ENCODE measurements at regions not wholly inside any gene's neighbourhood (a gene's known extent, or its start where the extent isn't known, plus 50 kb on each side); places are given as distances from the start of the nearest gene placed in this dataset.

DNA sequence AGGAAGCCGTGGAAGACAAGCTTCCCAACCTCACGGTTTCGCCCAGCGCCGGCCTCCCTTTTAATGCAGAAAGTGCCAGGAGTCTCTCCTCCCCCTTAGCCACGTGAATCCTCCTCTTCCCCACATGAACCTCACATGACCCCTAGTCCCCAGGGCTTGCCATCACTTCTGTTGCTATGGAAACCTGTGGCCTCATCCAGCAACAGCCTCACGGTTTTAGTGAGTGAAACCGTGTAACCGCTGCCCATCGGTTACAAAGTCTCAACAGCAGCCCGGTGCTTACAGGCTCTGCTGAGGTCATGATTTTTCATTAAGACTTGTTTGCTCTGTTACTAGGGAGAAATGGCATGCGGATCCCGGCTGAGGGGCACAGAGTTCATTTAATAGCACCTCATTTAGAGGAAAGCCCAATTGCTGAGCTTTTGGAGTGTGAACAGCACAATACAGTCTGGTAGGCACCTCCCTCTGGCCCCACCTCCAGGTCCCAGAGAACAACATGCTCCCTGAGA, 143.2 kb upstream of the BACE2 start:
- TF ChIP-seq POLR2AphosphoS5 (IDR thresholded peaks at IDR 0.05) (no peak), EP300 (IDR thresholded peaks at IDR 0.05) (no peak), POLR2A (IDR thresholded peaks at IDR 0.05; ENCODE audit: low read depth) (no peak)
- TF ChIP-seq, protein P1, sequence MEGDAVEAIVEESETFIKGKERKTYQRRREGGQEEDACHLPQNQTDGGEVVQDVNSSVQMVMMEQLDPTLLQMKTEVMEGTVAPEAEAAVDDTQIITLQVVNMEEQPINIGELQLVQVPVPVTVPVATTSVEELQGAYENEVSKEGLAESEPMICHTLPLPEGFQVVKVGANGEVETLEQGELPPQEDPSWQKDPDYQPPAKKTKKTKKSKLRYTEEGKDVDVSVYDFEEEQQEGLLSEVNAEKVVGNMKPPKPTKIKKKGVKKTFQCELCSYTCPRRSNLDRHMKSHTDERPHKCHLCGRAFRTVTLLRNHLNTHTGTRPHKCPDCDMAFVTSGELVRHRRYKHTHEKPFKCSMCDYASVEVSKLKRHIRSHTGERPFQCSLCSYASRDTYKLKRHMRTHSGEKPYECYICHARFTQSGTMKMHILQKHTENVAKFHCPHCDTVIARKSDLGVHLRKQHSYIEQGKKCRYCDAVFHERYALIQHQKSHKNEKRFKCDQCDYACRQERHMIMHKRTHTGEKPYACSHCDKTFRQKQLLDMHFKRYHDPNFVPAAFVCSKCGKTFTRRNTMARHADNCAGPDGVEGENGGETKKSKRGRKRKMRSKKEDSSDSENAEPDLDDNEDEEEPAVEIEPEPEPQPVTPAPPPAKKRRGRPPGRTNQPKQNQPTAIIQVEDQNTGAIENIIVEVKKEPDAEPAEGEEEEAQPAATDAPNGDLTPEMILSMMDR (IDR thresholded peaks at IDR 0.05), result no peak
- Histone ChIP-seq H3K9me3 (peaks cover 0 to 7% (median 0%) of the 10 kb centered on the region in 4 donors), H3K27ac (replicated peaks in 1 of 4) (no peak overlapping the region), H3K36me3 (no peaks in the 10 kb centered on the region), H3K4me3 (no peak overlapping the region), H3K27me3 (peaks cover 0 to 15% (median 0%) of the 10 kb centered on the region in 4 donors), H3K4me1 (no peaks in the 10 kb centered on the region)
- 52% methylated on average over 13 of the region's 13 CpGs for WGBS
- DNase-seq (ENCODE audit: extremely low spot score), result no peak
- intact Hi-C loops (cut with DNase I), result no loop called here

DNA sequence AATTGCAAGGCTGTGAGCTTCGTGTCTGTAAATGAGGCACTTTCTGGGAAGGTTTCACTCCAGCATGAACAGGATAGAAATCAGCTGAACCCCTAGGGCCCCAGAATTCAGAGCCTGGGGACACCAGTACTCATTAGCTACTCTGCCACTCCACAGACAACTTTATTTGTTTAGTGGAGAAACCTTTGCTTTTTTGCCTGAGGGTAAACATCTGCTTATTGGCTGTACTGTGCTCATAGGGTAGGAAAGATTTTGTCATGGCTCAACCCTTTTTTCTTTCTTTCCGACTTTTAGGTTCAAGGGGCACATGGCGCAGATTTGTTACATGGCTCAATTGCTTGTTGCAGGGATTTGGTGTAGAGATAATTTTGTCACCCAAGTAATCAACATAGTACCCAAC, 138.4 kb upstream of the BACE2 start:
- intact Hi-C loops (cut with DNase I), result no loop called here
- Histone ChIP-seq H3K9me3 (peaks cover 0 to 7% (median 0%) of the 10 kb centered on the region in 4 donors), H3K27me3 (peaks cover 0 to 7% (median 0%) of the 10 kb centered on the region in 4 donors), H3K4me1 (no peaks in the 10 kb centered on the region), H3K27ac (replicated peaks in 1 of 4) (no peak overlapping the region), H3K36me3 (no peaks in the 10 kb centered on the region), H3K4me3 (no peak overlapping the region)
- WGBS, result 85% methylated on average over 3 of the region's 3 CpGs
- no peak for DNase-seq (ENCODE audit: extremely low spot score)
- no peak for TF ChIP-seq EP300 (IDR thresholded peaks at IDR 0.05)

DNA sequence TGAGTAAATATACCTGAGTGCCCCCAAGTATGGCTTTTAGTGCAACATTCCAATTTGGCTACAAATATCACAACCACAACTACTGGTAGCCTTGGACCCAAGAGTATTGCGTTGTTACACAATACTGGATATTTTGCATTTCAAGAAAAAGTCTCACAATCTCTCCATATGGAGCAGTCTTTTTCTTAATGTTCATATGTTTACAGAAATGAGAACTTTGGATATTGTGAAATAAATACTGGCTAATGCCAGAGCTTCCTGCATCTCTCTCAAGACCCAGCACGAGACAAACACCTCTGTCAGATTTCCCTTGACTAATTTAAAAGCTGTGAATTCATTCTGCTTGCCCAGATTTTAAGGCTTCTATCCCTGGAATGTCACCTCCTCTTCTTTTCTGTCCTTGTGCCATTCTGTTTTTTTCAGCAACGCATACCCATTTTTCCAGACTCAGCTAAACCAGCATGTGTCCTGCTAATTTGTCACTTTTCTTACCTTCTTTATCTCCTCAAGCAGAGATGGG, 136.2 kb upstream of the BACE2 start:
- Histone ChIP-seq H3K27me3 (peaks cover 0 to 5% (median 0%) of the 10 kb centered on the region in 4 donors), H3K4me1 (no peaks in the 10 kb centered on the region), H3K9me3 (no peaks in the 10 kb centered on the region), H3K27ac (replicated peaks in 1 of 4) (no peak overlapping the region), H3K36me3 (no peaks in the 10 kb centered on the region), H3K4me3 (no peak overlapping the region)
- TF ChIP-seq EP300 (IDR thresholded peaks at IDR 0.05) (no peak), POLR2A (IDR thresholded peaks at IDR 0.05; ENCODE audit: low read depth) (no peak), POLR2AphosphoS5 (IDR thresholded peaks at IDR 0.05) (no peak)
- TF ChIP-seq, protein P1 (IDR thresholded peaks at IDR 0.05), result no peak
- 81% methylated on average over 3 of the region's 3 CpGs for WGBS
- intact Hi-C loops (cut with DNase I), result no loop called here
- no peak for DNase-seq (ENCODE audit: extremely low spot score)

DNA sequence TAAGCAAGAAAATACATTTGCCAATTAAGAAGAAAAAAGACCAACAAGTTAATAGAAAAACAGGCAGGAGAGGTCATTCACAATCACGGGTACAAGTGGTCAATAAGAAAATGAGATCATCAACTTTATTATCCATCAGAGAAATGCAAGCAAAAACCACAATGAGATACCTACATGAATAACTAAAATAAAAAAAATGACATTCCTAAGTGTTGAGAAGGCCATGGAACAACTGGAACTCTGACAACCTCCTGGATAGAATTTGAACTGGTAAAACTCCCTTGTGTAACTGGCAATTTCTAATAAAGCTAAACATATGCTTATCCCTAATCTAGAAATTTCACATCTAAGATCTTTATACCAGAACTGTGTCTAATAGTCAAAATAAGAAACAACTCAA, 135.4 kb upstream of the BACE2 start:
- H3K4me3 ChIP-seq, result no peak overlapping the region
- TF ChIP-seq, protein P1 (IDR thresholded peaks at IDR 0.05), result no peak
- TF ChIP-seq POLR2A (IDR thresholded peaks at IDR 0.05; ENCODE audit: low read depth) (no peak), POLR2AphosphoS5 (IDR thresholded peaks at IDR 0.05) (no peak), EP300 (IDR thresholded peaks at IDR 0.05) (no peak)
- H3K27me3 ChIP-seq, result peaks cover 0 to 5% (median 0%) of the 10 kb centered on the region in 4 donors
- 86% methylated on average over 1 of the region's 1 CpG for WGBS
- DNase-seq (ENCODE audit: extremely low spot score), result no peak
- H3K9me3 ChIP-seq, result no peaks in the 10 kb centered on the region
- intact Hi-C loops (cut with DNase I), result no loop called here
- H3K4me1 ChIP-seq, result no peaks in the 10 kb centered on the region
- no peaks in the 10 kb centered on the region for H3K36me3 ChIP-seq
- H3K27ac ChIP-seq (replicated peaks in 1 of 4), result no peak overlapping the region

DNA sequence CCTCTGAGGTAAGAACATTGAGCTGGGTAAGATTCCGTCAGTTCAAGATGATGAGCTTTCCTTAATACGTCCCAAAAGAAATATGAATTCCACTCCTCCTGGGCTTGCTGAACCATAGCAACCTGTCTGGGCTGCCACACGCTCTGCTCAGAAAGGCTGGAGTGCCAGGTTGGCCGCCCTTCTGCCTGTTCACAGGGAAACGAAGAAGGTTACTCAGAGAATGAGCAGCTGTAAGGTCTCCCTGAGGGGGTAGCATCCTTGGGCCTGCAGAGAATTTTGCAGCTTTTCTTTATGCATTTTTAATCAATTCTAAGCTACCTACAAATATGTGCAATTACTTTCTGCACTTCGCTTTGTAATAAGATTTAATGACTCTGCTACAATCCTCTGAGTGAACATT, 130.7 kb upstream of the BACE2 start:
- Histone ChIP-seq H3K4me3 (no peak overlapping the region), H3K4me1 (no peaks in the 10 kb centered on the region), H3K27ac (replicated peaks in 1 of 4) (no peak overlapping the region), H3K27me3 (peaks cover 0 to 12% (median 0%) of the 10 kb centered on the region in 4 donors), H3K36me3 (no peaks in the 10 kb centered on the region), H3K9me3 (no peaks in the 10 kb centered on the region)
- WGBS, result 83% methylated on average over 6 of the region's 6 CpGs
- DNase-seq (ENCODE audit: extremely low spot score), result no peak
- TF ChIP-seq EP300 (IDR thresholded peaks at IDR 0.05) (no peak), POLR2AphosphoS5 (IDR thresholded peaks at IDR 0.05) (no peak), POLR2A (IDR thresholded peaks at IDR 0.05; ENCODE audit: low read depth) (no peak)
- TF ChIP-seq, protein P1 (IDR thresholded peaks at IDR 0.05), result no peak
- intact Hi-C loops (cut with DNase I), result no loop called here
